ENCODE measurements at regions not wholly inside any gene's neighbourhood (a gene's known extent, or its start where the extent isn't known, plus 50 kb on each side); places are given as distances from the start of the nearest gene placed in this dataset.

DNA sequence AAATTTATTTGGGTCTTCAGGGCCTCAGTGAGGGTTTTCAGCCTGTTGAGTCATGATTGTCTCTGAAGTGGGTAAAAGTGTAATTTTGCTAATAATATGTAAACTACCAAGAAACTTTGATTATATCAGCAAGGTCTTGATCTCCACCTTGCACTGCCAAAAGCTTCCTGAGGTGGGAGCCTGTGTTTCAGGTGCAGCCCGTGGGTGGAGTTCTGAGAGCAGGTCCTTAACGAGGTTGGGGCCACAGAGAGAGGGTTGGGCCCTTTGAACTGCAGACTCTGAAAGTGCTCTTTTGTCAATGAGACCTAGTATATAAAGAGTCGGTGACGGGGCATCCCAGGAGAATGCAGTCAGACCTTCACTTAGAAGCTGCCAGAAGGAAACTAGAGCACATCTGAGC lies 129.7 kb upstream of the MAP3K4 start:
- Histone ChIP-seq H3K4me3 (ENCODE audit: extremely low read depth in 1 of 4, insufficient read depth in 2 of 4, low read depth in 3 of 4, low read length in 4 of 4) (no peak overlapping the region), H2BK15ac (ENCODE audit: low read length) (no peak overlapping the region), H3K9ac (replicated peaks in 1 of 4; ENCODE audit: extremely low read depth in 1 of 4, low read depth in 3 of 4, low read length in 3 of 4) (no peak overlapping the region), H2BK12ac (ENCODE audit: low read depth, low read length) (no peak overlapping the region), H3K18ac (ENCODE audit: extremely low read depth, low read length) (no peak overlapping the region), H3K14ac (ENCODE audit: insufficient read length) (no peak overlapping the region), H4K91ac (replicated peaks; ENCODE audit: insufficient read length, low read length) (no peak overlapping the region), H2AFZ (ENCODE audit: low read length) (no peak overlapping the region), H4K5ac (ENCODE audit: insufficient read length, low read depth, low read length) (no peak overlapping the region), H3K36me3 (ENCODE audit: control insufficient read depth in 2 of 4, insufficient read depth in 4 of 4, low read length in 3 of 4) (no peaks in the 10 kb centered on the region), H3K4me1 (replicated peaks in 1 of 4; ENCODE audit: control insufficient read depth in 3 of 4, insufficient read depth in 4 of 4, low read length in 3 of 4) (no peaks in the 10 kb centered on the region), H3K27ac (ENCODE audit: low read depth, low read length) (no peak overlapping the region), H3K27me3 (replicated peaks in 1 of 4; ENCODE audit: control insufficient read depth in 3 of 4, extremely low read depth in 1 of 4, insufficient read depth in 3 of 4, low read length in 3 of 4) (no peaks in the 10 kb centered on the region), H3K9me3 (ENCODE audit: insufficient read depth in 2 of 2, low read depth in 1 of 2, low read length in 1 of 2) (no peaks in the 10 kb centered on the region), H2BK5ac (ENCODE audit: low read depth, low read length) (no peak overlapping the region), H4K8ac (ENCODE audit: extremely low read depth, insufficient read depth, low read length) (no peak overlapping the region), H3K23ac (ENCODE audit: insufficient read length) (no peak overlapping the region), H3K4ac (replicated peaks; ENCODE audit: insufficient read length, low read depth, low read length) (no peak overlapping the region), H3K79me1 (ENCODE audit: low read depth, low read length) (no peaks in the 10 kb centered on the region), H3K23me2 (ENCODE audit: low read depth, low read length) (no peaks in the 10 kb centered on the region), H4K20me1 (replicated peaks in 1 of 2; ENCODE audit: control insufficient read depth in 1 of 2, insufficient read depth in 2 of 2, low read length in 2 of 2) (no peaks in the 10 kb centered on the region), H2BK20ac (ENCODE audit: low read length) (no peak overlapping the region), H3K56ac (replicated peaks; ENCODE audit: insufficient read length, low read depth, low read length) (no peak overlapping the region), H2BK120ac (replicated peaks; ENCODE audit: low read depth, low read length) (no peak overlapping the region), H3K79me2 (ENCODE audit: control insufficient read depth in 1 of 2, insufficient read depth in 2 of 2, low read length in 2 of 2) (no peaks in the 10 kb centered on the region), H3K4me2 (ENCODE audit: insufficient read depth in 1 of 2, low read depth in 2 of 2, low read length in 2 of 2) (no peak overlapping the region), H2AK5ac (ENCODE audit: low read depth, low read length) (no peak overlapping the region)
- ChIA-PET POLR2A (ENCODE audit: partially characterized antibody) (no interaction called here), CTCF (ENCODE audit: partially characterized antibody) (interaction anchor here (0.7 to 1.1 kb wide), 6 partner anchors 61 to 513 kb away, joined by 3 to 5 read pairs (median 3); no protein-coding TSS in a partner anchor)
- TF ChIP-seq, protein P1, sequence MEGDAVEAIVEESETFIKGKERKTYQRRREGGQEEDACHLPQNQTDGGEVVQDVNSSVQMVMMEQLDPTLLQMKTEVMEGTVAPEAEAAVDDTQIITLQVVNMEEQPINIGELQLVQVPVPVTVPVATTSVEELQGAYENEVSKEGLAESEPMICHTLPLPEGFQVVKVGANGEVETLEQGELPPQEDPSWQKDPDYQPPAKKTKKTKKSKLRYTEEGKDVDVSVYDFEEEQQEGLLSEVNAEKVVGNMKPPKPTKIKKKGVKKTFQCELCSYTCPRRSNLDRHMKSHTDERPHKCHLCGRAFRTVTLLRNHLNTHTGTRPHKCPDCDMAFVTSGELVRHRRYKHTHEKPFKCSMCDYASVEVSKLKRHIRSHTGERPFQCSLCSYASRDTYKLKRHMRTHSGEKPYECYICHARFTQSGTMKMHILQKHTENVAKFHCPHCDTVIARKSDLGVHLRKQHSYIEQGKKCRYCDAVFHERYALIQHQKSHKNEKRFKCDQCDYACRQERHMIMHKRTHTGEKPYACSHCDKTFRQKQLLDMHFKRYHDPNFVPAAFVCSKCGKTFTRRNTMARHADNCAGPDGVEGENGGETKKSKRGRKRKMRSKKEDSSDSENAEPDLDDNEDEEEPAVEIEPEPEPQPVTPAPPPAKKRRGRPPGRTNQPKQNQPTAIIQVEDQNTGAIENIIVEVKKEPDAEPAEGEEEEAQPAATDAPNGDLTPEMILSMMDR (IDR thresholded peaks at IDR 0.05; ENCODE audit: control extremely low read depth in 1 of 3, insufficient read depth in 1 of 3, low read depth in 1 of 3, low read length in 3 of 3): peak; percentile 21 to 43 (median 38)
- TF ChIP-seq, protein P2, sequence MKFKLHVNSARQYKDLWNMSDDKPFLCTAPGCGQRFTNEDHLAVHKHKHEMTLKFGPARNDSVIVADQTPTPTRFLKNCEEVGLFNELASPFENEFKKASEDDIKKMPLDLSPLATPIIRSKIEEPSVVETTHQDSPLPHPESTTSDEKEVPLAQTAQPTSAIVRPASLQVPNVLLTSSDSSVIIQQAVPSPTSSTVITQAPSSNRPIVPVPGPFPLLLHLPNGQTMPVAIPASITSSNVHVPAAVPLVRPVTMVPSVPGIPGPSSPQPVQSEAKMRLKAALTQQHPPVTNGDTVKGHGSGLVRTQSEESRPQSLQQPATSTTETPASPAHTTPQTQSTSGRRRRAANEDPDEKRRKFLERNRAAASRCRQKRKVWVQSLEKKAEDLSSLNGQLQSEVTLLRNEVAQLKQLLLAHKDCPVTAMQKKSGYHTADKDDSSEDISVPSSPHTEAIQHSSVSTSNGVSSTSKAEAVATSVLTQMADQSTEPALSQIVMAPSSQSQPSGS (IDR thresholded peaks at IDR 0.05; ENCODE audit: low read length): no peak
- TF ChIP-seq RAD21 (IDR thresholded peaks at IDR 0.05 in 1 of 2, conservative IDR thresholded peaks at IDR 0.05 in 1 of 2; ENCODE audit: low read depth in 2 of 2, low read length in 2 of 2): peak; percentile 51 to 61; a peak in 3 of 4 replicates
- 62% methylated on average over 4 of the region's 4 CpGs; no CpG with 5 or more reads in 1 of the 2 experiments for WGBS, 2 experiments (ENCODE audit: extremely low coverage in 1 of 2, insufficient coverage in 1 of 2, insufficient read length in 1 of 2, insufficient replicate concordance in 2 of 2, low coverage in 1 of 2, low lambda C conversion rate in 2 of 2, missing lambda C conversion rate in 1 of 2)
- FAIRE-seq: no peak
- DNase-seq (ENCODE audit: low read depth in 1 of 2, low spot score in 2 of 2): no peak
